HG03457 (cell line): ENCODE measurements at regions not wholly inside any gene's neighbourhood (a gene's known extent, or its start where the extent isn't known, plus 50 kb on each side); places are given as distances from the start of the nearest gene placed in this dataset.

Experiments
- ATAC-seq: cut with Tn5 transposase; IDR thresholded peaks from one replicate; pipeline ENCODE4 v1.9.1; 2021; ENCODE audit warnings: moderate number of reproducible peaks; ENCODE audit not compliant: unreplicated experiment

GRCh38 chr18:61950371-61950770 is 57.6 kb upstream of the RNF152 start:
- ATAC-seq, result no peak

- ATAC-seq, result no peak
These were observed 57.1 kb upstream of the RNF152 start for GRCh38 chr18:61949946-61950345.

- no peak for ATAC-seq
These were observed 56.1 kb upstream of the RNF152 start for GRCh38 chr18:61948846-61949438.

- no peak for ATAC-seq
These were observed 55.5 kb upstream of the RNF152 start for GRCh38 chr18:61948281-61948741.

- ATAC-seq, result no peak
These were observed 53.6 kb upstream of the RNF152 start for GRCh38 chr18:61946449-61946848.

GRCh38 chr18:61943175-61943964 is 50.6 kb upstream of the RNF152 start:
- ATAC-seq, result no peak
